ENCODE measurements at regions not wholly inside any gene's neighbourhood (a gene's known extent, or its start where the extent isn't known, plus 50 kb on each side); places are given as distances from the start of the nearest gene placed in this dataset.

DNA sequence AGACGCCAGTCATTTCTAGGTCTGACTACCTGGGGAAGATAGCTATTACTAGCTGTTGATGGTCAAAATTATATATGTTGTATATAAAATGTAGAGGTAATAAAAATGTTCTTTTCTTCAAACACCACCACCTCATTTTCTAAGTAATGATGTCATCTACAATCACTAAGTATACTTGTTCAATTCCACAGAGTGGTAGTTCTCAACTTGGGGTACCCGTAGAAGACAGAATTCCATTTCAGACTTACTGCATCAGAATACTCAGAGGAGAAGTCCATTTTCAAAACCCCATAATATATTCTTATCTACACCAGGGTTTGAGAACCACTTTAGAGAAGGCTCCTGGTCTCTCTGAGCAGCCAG, 191.9 kb downstream of the PTN start:
- TF ChIP-seq, protein P1, sequence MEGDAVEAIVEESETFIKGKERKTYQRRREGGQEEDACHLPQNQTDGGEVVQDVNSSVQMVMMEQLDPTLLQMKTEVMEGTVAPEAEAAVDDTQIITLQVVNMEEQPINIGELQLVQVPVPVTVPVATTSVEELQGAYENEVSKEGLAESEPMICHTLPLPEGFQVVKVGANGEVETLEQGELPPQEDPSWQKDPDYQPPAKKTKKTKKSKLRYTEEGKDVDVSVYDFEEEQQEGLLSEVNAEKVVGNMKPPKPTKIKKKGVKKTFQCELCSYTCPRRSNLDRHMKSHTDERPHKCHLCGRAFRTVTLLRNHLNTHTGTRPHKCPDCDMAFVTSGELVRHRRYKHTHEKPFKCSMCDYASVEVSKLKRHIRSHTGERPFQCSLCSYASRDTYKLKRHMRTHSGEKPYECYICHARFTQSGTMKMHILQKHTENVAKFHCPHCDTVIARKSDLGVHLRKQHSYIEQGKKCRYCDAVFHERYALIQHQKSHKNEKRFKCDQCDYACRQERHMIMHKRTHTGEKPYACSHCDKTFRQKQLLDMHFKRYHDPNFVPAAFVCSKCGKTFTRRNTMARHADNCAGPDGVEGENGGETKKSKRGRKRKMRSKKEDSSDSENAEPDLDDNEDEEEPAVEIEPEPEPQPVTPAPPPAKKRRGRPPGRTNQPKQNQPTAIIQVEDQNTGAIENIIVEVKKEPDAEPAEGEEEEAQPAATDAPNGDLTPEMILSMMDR (IDR thresholded peaks at IDR 0.05): no peak
- TF ChIP-seq POLR2A (IDR thresholded peaks at IDR 0.05): no peak
